Limb (tissue), 2 donors: ENCODE measurements at regions not wholly inside any gene's neighbourhood (a gene's known extent, or its start where the extent isn't known, plus 50 kb on each side); places are given as distances from the start of the nearest gene placed in this dataset.
A peak's percentile ranks its signal among the peaks of the same experiment; 100 is the strongest.
"Not testable (repeated sequence)": the region's sequence is repeated elsewhere in the genome, so short reads cannot be mapped to it uniquely, and the experiment has no call there.

Experiments used
- DNase-seq, 2 donors: peaks; one replicate each; pipeline ENCODE4 v3.0.0-alpha.2; 2016; ENCODE audit errors: extremely low spot score in 2 of 2

GRCh38 chr4:116668190-116668589 is 417.2 kb downstream of the TRAM1L1 start:
- DNase-seq: no peak

- no peak for DNase-seq
Observed at GRCh38 chr4:116665716-116666115, 419.7 kb downstream of the TRAM1L1 start.

GRCh38 chr4:116664198-116664597 is 421.2 kb downstream of the TRAM1L1 start:
- no peak for DNase-seq

DNA sequence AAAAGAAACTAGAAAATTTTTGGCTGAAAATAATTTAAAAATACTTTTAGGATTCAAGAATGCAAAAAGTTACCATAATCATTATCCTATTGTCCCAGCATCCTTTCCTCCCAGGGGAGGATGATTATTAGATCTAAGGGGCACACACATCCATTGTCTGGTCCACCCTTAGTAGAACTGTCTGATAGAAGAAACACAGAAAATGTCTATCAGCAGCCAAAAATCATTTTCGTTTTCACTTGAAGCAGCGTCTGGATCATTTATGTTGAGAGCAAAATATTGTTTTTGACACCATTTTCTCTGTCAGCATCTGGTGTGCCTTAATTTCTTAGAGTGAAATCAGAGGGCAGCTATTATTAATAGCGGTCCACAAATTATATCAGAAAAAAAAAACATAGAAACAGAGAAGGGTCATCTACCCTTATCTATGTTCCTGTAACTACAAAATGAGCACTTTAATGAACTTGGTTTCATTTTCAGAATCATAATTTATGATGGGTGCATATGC is 446.3 kb downstream of the TRAM1L1 start:
- DNase-seq: no peak

- DNase-seq: no peak
Observed at GRCh38 chr4:116638592-116638991, 446.8 kb downstream of the TRAM1L1 start.

DNA sequence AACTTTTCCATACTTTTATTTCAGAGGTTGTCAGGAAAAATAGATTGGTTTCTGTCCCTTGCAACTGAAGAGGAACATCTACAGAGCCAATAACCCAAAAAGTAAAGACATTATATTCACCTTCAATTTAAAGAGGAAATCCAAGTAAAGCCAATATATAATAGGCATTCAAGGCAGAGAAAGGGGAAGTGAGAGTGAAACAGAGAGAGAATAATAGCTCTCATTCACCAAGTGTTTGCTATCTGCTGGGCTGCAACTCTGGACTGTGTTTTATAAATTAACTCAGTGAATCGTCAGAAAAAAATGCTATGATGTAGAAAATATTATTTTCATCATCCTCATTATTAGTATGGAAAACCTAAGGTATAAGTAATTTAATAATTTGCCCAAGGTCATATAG is 448.5 kb downstream of the TRAM1L1 start:
- no peak for DNase-seq

DNA sequence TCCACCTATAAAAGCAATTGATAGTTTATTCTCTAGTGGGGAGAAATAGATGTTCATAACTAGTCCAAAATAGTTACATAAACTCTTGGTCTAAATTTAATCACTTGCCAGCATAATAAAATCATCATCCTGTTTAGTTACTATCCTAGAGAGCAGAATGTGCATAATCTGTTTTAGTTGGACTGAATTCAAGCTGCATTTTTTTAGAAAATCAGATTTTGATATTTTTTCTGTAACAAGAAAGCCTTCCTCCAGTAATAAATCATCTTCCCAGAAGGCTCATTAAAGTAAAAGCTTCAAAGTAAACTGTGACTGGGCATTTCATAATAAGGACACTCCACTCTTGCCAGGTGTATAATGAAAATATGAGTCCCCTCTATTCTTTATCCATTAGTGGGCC is 453.1 kb downstream of the TRAM1L1 start:
- DNase-seq: no peak

DNA sequence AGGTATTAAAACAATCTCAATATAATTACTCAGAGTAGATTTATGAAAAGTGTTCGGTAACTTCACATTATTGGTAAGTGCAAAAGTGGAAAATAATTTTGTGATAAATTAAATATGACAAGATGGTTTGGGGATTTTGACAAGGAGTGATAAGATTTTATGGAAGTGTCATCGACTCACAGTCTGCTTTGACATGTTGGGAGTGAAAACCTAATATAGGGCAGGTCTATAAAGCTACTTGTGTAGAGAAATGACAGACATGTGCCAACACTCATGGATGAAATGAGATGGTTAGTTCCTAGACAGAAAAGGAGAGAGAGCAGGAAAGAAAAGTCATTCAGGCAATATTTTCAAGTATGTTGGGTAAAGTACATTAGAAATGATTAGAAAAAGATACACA is 456.8 kb downstream of the TRAM1L1 start:
- DNase-seq: no peak

GRCh38 chr4:116627545-116627944 is 457.8 kb downstream of the TRAM1L1 start:
- no peak for DNase-seq

DNA sequence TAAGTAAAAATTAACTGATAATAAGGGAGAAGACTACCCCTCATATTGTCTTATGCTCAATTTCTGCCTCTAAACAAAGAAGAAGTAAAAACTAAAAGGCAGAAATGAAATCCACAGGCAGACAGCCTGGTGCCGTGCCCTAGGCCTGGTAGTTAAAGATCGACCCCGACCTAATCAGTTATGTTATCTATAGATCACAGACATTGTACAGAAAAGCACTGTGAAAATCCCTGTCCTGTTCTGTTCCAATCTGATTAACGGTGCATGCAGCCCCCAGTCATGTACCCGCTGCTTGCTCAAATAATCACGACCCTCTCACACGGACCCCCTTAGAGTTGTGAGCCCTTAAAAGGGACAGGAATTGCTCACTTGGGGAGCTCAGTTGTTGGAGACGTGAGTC is 465.9 kb downstream of the TRAM1L1 start:
- DNase-seq: not testable (repeated sequence)

DNA sequence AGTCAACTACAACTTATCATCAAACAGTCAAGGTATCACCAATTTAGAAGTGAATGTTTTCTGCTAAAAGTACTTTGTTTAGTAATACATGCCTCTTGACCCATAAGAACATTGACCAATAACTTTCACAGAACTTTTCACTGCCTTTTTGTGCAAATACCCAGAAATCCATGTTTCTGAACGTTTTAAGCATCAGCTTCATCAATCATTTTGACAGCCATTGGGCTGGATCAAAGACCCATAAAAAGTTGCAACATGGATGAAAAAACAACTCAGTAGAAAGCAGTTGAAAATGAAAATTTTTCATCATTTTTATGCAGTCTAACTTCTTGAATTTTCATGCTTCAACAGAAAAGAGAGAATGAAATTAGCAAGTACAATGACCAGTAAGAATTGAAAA is 466.7 kb downstream of the TRAM1L1 start:
- DNase-seq: no peak

DNA sequence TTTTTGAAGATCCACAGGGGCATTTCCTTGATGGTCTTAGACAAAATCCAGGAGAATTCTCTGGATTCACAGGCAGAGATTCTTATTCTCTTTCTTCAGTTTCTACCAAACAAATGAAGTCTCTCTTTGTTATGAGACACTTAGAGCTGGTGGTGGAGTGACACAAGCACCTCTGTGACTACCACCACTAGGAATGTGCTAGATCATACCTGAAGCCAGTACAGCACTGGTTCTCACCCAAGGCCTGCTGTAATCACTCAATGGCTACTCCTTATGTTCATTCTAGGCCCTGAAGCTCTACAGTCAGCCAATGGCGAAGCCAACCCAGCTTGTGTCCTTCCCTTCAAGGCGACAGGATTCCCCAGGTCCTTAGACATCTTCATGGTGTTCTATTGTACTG is 482.3 kb downstream of the TRAM1L1 start:
- DNase-seq: no peak

- DNase-seq: no peak
Observed at GRCh38 chr4:116599859-116600258, 485.5 kb downstream of the TRAM1L1 start.

- DNase-seq: no peak
Observed at GRCh38 chr4:116598980-116599789, 486.2 kb downstream of the TRAM1L1 start.

- no peak for DNase-seq
Observed at GRCh38 chr4:116598155-116598979, 487.0 kb downstream of the TRAM1L1 start.

- DNase-seq: peak in 1 of 2 donors; percentile 13
Observed at GRCh38 chr4:116590648-116591047, 494.7 kb downstream of the TRAM1L1 start.

DNA sequence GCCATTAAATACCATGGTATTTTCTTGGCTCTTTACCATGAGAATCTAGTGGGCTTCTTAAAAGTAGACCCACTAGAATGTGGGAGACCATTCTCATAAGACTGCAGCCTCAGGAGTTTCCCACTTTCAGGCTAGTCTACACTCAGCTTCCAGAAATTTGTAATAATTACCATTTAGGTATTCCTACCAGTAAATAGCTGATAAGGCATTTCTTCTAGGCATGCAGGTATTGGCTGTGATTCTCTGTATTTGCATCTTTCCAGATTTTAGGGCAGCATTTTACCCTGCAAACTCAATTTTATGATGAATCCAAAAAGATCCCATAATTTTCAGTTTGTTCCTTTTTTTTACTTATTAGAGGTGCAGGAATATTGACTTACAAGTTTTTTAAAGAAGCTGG is 496.6 kb downstream of the TRAM1L1 start:
- DNase-seq: no peak

DNA sequence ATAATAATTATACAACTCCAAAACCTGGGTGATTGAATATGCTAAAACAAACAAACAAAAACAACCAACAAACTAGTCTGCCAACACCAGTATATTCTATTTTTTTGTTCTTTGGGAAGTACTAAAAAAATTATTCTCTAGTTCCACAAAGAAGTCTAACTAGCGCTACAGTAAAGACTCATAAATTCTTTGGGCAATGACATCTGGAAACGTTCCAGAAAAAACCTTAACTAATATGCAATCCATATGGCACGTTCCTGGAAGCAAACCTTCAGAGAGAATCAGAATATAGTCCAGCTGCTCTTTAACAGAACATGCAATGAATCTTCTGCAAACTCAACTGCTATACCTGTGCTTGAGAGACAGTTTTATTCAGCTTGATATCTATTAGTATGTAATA is 500.1 kb downstream of the TRAM1L1 start:
- peak in 1 of 2 donors; percentile 18 for DNase-seq

DNA sequence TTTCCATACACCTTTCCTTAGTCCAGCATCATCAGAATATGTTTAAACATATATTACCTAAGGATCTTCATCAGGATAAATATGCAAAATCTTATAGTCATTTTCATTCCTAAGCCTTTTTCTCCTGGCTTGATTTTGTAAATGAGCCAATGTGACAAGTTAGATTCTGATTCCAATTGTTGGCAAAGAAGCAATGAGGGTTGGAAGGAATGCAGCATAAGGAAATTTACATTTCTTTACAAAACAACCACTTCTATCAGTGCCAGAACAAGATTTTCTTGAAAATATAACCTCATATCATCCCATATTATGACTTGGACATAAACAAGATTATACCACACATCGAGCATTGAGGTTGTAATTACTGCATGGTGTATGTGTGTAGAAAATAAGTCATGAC is 508.1 kb downstream of the TRAM1L1 start:
- DNase-seq: no peak

GRCh38 chr4:116573540-116573939 is 511.8 kb downstream of the TRAM1L1 start:
- DNase-seq: no peak

GRCh38 chr4:116561768-116562167 is 523.6 kb downstream of the TRAM1L1 start:
- no peak for DNase-seq

- no peak for DNase-seq
Observed at GRCh38 chr4:116551806-116552205, 533.6 kb downstream of the TRAM1L1 start.

DNA sequence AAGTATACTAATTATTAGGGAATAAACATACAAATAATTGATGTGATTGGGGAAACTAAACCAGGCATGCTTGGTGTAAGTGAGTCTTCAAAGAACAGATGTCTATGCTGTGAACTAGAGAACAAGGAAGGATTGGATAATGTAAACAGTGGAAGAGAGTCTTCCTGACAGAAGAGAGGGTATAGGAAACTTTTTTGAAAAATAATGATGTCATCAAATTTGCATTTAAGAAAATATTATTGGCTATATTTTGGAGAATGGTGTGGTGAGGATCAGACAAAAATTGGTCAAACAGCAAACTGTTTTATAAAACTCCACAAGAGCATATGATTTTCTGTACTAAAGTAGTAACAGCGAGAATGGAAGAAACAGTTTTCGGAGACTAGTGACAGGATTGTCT is 537.7 kb downstream of the TRAM1L1 start:
- DNase-seq: no peak
